ENCODE measurements at regions not wholly inside any gene's neighbourhood (a gene's known extent, or its start where the extent isn't known, plus 50 kb on each side); places are given as distances from the start of the nearest gene placed in this dataset.

DNA sequence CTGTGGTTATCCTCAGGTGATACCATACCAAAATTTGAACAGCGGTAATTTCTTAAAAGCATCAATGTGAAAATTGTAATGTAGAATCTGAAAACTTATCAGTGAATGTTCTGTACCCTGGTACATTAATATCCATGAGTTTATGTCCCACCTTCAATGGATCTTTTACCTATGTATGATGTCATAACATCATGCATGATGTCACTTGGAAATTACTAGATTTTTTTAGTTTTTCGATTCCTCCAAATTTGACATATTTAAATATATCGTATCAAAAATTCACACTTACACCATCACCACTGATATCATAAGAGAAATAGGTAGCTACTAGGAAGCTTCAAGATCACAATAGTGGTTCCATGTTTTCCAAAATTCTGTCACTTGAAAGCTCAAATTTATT is 95.0 kb upstream of the AKR1E2 start:
- DNase-seq = no peak

DNA sequence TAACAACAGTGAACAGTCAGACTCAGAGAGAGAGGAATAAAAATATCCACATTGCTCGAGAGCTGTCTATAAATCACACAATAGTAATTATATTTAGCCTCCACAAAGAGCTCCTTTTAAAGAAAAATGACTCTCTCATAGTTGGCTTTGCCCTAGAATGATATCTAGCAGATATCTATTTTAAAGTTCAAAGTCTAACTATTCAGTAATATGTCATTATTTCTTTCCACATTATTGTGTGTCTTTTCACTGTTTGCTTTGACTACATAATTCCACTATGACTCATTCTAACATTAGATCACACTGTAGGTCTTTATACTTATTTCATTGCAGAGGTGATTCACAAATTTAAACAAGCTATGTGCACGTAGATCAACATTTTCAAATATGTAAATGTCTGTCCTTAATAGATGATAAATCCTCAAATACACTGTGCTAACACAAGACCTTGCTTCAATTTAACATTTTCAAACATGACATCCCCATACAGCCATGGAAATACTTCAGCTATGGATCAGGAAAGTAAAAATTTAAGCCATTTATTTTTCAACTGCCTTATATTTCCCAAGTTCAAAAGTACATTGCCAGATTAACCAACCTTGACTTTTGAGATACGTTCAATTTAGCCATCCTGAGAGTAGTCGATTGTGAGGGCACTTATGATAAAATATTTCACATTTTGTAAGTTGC is 99.9 kb upstream of the AKR1E2 start:
- DNase-seq = no peak

DNA sequence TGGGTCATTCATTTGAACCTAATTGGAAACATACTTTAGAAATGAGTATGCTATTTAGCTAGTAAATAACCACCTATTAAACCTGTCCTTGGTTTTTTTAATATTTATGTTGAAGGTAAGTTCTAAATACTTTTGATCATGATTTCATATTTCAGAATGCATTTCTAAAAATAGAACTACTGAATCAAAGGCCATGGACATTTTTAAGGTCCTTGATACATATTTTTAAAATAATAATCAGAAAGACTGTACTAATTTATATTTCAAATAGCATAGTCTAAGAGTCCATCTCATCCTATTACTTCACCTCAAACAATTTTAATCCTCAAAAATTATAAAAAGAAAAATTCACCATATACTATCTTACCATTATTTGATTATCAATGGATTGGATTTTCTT is 102.1 kb upstream of the AKR1E2 start:
- no peak for DNase-seq

- no peak for DNase-seq
Measured at GRCh38 chr10:4721999-4722753, 103.8 kb upstream of the AKR1E2 start.

- no peak for DNase-seq
Measured at GRCh38 chr10:4720463-4720862, 105.5 kb upstream of the AKR1E2 start.

DNA sequence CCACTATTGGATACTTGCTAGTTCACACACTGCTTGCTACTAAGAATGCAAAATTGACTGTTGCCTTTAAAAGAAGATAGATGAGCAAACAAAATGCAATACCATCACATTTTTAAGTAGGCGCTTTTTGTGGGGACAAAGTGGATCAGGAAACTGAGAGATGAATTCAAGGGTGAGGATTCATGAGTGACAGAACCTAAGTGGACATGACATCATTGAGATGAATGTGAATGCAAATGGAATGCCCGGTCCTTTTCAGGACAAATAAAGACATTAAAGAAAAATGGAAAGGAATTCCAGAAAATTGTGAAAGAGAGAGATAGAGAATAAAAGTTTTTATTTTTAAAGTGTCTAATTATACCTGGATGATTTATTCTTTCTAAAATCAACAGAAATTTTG is 106.3 kb upstream of the AKR1E2 start:
- DNase-seq = no peak

- no peak for DNase-seq
Measured at GRCh38 chr10:4719036-4719435, 107.0 kb upstream of the AKR1E2 start.

GRCh38 chr10:4718544-4718943 is 107.5 kb upstream of the AKR1E2 start:
- no peak for DNase-seq

DNA sequence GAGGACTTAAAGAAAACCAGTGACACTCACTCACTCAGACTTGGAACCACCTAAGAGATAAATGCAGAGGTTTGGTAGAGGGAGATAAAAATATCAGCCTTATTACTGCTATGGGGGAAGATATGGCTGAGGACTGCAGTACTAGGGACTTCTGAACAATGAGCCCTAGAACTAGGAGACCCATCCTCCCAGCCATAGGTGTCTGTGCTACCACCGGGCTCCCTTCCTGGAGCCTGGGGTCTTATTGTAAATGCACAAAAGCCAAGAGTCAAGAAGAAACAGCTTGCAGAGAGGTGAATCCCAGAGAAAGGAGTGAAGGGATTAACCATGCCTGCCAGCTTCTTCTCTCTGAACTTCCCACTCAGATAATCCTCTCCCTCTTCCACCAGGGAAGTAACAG is 108.3 kb upstream of the AKR1E2 start:
- DNase-seq = no peak

DNA sequence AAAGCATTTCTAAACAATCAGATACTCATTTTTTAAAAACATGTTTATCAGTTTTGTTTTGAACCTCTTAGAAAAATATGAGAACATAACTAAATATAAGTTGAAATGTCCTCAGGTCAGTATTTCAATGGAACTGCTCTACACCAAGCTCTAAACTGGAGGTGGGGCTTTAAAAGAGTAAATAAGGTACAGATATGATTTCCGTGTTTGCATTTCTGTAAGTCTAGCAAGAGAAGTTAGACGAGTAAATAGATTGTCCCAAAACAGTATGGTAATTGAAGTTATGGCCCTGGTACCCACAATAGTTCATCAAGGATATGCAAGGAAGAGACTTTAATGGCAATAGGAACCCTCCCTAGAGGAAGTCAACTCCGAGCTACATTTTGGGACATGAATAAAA is 115.1 kb upstream of the AKR1E2 start:
- DNase-seq = no peak

DNA sequence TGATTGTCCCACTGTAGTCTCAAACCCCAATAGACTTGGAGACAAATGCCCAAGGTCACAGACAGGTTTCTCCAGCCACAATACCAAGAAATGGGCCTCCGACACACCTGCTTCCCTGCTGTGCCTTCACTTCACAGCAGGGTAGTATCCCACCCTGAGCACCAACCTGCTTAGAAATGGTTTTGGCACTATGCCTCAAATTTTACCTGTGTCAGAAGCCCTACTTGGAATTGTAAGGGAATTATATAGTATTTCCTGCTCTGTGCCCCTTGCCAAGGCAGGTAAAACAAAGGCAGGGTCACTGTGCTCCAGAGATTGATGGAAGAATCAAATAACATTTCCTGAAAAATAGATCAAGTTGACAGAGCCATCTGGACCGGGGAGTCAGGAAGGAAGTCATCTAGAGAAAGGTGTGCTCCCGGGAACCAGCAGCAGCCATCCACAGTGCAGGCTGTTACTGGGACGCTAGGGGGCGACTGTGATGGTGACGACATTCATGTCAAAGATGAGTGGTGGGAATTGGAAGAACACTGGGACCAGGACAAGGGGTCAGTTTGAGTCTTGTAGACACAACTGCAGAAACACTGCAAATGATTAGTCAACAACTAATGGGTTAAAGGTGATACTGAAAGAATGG is 117.8 kb upstream of the AKR1E2 start:
- no peak for DNase-seq

- no peak for DNase-seq
Measured at GRCh38 chr10:4707221-4707620, 118.8 kb upstream of the AKR1E2 start.

- DNase-seq = no peak
Measured at GRCh38 chr10:4704034-4704545, 121.9 kb upstream of the AKR1E2 start.

- DNase-seq = no peak
Measured at GRCh38 chr10:4701016-4701415, 125.0 kb upstream of the AKR1E2 start.

GRCh38 chr10:4699950-4700730 is 125.9 kb upstream of the AKR1E2 start:
- DNase-seq = no peak

DNA sequence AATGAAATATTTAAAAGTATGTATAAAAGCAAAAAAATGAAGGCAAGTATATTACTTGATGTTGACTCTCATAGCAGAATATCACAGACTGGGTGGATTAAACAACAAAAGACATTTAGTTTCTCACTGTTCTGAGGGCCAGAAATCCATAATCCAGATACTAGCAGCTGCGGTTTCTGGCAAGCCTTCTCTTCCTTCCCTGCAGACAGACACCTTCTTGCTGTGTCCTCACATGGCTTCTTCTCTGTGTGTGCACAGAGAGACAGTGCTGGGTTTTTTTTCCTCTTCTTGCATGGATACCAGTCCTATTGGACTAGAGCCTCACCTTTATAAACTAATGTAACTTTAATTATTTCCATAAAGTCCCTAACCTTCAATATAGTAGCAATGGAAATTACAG is 127.9 kb upstream of the AKR1E2 start:
- DNase-seq = no peak

DNA sequence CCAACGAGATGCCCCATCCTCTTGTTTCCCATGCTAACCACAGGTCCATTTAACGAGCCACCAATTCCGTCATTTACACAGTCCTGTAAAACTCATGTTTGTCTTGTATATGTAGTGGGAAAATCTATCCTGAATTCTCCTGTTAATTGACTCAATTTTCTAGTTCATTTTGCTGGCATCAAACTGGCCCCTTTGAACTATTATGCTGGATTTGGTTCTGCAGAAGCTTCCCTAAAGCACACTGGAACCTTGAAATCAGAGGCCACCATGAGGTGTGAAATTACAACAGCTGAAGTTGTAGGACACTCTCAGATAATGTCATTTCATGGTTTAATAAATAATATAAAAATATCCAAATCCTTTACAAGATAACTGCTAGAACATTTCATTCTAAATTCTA is 129.8 kb upstream of the AKR1E2 start:
- no peak for DNase-seq

DNA sequence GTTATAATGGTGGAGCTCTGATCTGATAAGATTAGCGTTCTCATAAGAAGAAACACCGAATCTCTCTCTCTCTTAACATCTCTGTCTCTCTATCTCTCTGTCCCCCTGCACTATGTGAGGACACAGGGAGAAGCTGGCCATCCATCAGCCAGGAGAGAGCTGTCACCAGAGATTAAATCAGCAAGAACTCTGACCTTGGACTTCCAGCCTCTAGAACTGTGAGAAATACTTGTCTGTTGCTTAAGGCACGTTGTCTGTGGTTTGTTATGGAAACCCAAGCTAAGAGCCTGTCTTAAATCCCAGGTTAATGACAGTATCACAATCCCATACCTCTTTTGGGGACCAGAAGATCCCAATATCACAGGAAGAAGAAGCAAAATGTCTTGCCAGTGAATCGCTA is 132.0 kb upstream of the AKR1E2 start:
- no peak for DNase-seq

- DNase-seq = no peak
Measured at GRCh38 chr10:4692206-4692605, 133.8 kb upstream of the AKR1E2 start.

DNA sequence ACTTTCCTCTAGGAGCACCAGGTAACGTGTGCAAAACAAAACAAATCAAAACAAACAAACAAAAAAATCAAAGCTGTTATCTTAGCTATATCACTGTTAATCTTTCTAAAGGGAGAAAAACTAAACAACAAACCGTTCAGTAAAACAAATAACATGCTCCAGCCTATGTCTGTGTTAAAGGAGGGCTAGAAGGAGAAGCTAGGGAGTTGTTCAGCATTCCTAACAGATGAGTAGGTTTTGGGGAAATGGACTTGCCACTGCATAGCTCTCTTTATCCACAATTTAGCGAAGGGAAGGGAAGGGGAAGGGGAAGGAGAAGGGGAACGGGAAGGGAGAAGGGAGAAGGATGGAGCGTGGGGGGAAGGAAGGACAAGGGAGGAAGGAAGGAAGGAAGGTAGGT is 134.2 kb upstream of the AKR1E2 start:
- DNase-seq = no peak

- no peak for DNase-seq
Measured at GRCh38 chr10:4691301-4691700, 134.7 kb upstream of the AKR1E2 start.

DNA sequence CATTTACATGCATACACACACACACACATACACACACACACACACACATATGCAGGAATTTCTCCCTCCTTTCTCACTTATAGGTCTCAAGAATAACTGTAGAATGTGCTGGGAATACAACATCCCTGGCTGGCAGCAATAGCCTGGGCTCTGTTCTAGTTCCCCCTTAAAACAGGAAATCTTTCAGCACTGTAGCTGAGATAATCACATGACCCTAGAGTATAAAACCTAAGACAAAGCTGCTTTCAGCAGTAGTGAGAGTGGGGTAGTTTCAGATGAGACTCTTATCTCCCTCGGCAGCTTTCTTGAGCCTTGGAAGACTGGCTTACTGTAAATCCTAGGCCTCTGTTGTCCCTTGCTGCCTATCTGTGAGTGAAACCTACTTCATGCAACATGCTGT is 137.4 kb upstream of the AKR1E2 start:
- no peak for DNase-seq

DNA sequence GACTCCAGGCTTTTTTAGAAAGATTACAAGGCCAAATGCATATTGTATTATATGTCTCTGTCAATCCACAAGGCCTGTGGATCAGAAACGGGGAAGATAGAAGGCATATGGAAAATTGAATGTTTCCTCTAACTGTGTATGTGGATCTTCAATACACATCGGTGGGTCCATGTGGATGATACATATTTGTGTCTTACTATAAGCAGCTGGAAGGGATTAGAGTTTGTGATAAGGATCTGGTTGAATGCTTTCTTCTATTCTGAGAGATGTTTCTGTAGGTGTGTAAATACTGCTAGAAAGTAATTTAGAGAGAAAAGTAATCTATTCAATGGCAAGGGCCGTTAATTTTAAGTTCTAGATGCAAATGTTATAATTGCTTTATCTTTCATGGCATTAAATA is 137.8 kb upstream of the AKR1E2 start:
- no peak for DNase-seq
